ENCODE measurements at regions not wholly inside any gene's neighbourhood (a gene's known extent, or its start where the extent isn't known, plus 50 kb on each side); places are given as distances from the start of the nearest gene placed in this dataset.

DNA sequence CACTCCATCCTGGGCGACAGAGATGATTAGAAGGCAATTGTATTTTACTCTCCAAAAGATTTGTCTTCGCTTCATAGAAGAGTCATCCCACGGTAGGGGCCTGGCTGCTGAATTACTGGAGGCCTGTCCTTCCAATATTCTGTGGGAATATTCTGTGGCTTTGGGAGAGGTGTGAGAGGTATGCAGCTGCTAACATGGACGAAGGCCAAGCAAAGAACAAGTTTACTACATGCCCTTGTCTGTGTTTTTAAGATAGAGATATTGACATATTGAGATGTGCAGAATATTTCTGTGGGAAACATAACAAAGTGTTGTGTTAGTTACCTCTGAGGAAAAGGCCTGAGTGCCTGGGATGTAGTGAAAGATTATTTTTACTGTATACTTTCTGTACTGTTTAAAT is 71.8 kb upstream of the SMIM15 start:
- TF ChIP-seq, protein P1, sequence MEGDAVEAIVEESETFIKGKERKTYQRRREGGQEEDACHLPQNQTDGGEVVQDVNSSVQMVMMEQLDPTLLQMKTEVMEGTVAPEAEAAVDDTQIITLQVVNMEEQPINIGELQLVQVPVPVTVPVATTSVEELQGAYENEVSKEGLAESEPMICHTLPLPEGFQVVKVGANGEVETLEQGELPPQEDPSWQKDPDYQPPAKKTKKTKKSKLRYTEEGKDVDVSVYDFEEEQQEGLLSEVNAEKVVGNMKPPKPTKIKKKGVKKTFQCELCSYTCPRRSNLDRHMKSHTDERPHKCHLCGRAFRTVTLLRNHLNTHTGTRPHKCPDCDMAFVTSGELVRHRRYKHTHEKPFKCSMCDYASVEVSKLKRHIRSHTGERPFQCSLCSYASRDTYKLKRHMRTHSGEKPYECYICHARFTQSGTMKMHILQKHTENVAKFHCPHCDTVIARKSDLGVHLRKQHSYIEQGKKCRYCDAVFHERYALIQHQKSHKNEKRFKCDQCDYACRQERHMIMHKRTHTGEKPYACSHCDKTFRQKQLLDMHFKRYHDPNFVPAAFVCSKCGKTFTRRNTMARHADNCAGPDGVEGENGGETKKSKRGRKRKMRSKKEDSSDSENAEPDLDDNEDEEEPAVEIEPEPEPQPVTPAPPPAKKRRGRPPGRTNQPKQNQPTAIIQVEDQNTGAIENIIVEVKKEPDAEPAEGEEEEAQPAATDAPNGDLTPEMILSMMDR (conservative IDR thresholded peaks at IDR 0.05 in 1 of 2, IDR thresholded peaks at IDR 0.05 in 1 of 2; ENCODE audit: low read depth in 1 of 2, low read length in 2 of 2) = no peak
- TF ChIP-seq EZH2 (IDR thresholded peaks at IDR 0.05; ENCODE audit: low read length, missing control alignments) = no peak
